Choroid plexus epithelial cell (primary cell): ENCODE measurements at regions not wholly inside any gene's neighbourhood (a gene's known extent, or its start where the extent isn't known, plus 50 kb on each side); places are given as distances from the start of the nearest gene placed in this dataset.

Experiments
- DNase-seq: peaks from one replicate; pipeline ENCODE4 v3.0.0-alpha.2; 2010; ENCODE audit warnings: low read depth
- H3K4me3 ChIP-seq: 2 replicates; pipeline ENCODE4 v1.5.1; 2011; ENCODE audit warnings: low read depth, mild to moderate bottlenecking, control low read depth, low read length, moderate library complexity
- CTCF ChIP-seq: conservative IDR thresholded peaks from 2 replicates; pipeline ENCODE4 v1.5.1; 2011; ENCODE audit warnings: low read depth, mild to moderate bottlenecking, control low read depth, inconsistent platforms, low read length, moderate library complexity

DNA sequence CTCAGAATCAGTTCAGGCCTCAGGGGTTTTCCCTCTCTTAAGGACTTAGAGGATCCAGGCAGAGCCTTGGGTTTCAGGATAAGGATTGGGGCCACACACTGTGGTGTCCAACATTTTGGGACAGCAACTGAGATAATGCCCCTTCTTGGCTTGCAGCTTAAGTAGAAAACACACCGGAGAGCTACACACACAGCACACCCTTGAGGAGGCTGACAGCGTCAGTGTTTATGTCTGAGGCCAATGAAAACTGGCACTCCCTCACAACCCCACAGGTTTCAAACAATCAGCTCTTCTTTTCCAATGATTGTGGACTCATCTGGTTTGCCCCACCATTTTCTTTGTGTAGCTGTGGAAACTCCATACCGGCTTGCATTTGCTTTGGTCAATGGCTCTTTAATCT, 257.7 kb downstream of the CDCA7 start:
- no peak overlapping the region for H3K4me3 ChIP-seq
- TF ChIP-seq CTCF = no peak
- no peak for DNase-seq

DNA sequence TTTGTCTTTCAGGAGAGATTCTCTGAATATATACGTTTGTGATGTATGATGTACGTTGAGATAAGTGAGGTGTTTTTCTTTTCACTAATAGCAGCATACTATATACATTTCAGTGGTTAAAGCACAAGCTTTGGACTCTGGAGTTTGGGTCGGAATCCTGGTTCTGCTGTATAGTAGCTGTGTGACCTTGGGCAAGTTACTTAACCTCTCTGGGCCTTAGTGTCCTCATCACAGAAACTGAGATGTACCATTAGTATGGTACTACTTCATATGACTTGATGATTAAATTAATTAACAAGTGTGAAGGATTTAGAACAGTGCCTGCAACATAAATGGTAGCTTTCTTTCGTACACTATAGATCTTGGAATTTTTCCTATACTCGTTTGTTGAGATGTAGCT, 258.7 kb downstream of the CDCA7 start:
- no peak overlapping the region for H3K4me3 ChIP-seq
- no peak for DNase-seq
- TF ChIP-seq CTCF = no peak

DNA sequence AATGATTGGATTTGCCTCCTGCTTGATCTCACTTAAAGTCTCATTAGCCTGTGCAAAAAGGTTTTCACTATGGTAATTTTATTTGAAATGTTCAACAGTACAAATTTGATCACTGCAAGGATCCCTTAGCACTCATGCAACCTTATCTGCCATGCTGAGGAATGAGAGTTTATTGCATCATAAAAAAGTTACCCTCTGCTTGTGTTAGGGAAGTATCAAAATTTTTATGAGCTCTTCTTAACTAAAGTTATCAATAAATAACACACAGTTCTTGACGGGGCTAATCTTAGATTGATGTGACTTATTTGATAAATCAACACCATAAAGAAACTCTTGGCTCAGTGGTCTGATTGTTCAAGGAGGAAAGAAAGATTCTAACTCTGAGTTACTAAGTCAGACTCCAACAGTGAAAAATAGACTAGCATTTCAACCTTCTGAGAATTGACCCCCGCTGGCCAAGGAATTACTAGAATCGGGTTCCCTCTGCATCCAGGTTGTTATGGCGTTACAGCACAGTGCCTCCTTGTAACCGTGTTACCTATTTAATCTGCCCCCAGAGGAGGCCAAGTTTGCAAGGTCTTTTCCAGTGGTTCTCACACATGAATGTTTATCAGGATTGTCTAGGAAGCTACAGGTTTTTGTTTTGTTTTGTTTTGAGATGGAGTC, 259.7 kb downstream of the CDCA7 start:
- DNase-seq = no peak
- no peak for TF ChIP-seq CTCF
- H3K4me3 ChIP-seq = no peak overlapping the region

DNA sequence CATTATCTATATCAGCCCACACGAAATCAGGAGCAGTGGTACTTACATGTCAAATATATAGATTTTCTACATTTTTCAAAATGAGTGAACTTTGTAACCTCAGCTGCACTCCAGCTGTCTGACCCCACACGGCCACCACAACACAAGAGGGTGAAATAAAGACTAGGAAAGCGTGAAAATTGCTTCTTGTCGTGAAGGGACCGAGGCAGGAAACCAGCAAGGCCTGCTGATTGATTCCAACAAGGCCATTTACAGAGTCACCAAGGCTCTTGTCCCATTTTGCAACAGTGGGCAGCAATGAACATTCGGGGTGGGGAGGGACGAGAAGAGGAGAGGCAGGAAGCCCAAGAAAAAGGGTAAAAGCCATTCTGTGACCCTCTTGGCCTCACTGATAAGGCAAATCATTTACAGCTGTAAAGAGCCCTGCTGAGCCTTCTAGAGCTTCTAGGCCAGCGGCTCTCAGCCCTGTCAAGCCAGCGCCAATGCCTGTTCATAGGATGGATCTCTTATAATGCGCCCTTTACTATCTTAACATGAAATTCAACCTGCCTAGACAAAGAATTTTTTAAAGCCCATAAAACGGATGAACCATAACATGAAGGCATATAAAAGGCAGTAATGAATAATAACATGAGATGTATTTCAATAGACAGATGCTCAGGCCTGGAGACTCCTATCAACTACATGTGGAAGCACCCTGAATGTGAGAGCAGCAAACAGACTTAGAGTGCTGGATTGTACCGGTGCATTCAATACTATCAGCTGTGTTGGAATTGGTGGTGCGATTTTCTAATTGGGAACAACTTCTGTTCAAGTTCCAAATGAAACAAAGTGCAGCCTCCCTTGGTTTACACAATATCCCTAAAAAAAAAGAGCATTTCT, 269.0 kb downstream of the CDCA7 start:
- no peak overlapping the region for H3K4me3 ChIP-seq
- TF ChIP-seq CTCF = no peak
- DNase-seq = no peak

- no peak overlapping the region for H3K4me3 ChIP-seq
- no peak for DNase-seq
- TF ChIP-seq CTCF = no peak
Observed at GRCh38 chr2:173625315-173625714, 270.6 kb downstream of the CDCA7 start.

GRCh38 chr2:173629076-173629475, 274.4 kb downstream of the CDCA7 start:
- no peak for TF ChIP-seq CTCF
- no peak for DNase-seq
- H3K4me3 ChIP-seq = no peak overlapping the region
